Large intestine (tissue), 3 donors: ENCODE measurements at regions not wholly inside any gene's neighbourhood (a gene's known extent, or its start where the extent isn't known, plus 50 kb on each side); places are given as distances from the start of the nearest gene placed in this dataset.

Experiments used
- DNase-seq, 2 donors: peaks; one replicate each; pipeline versions ENCODE4 v3.0.0 to v3.0.0-alpha.2; 2013
- H3K27ac ChIP-seq: one replicate; pipeline ENCODE4 v1.5.1; 2013; ENCODE audit warnings: low read length
- H3K27me3 ChIP-seq: 2 replicates; pipeline ENCODE4 v1.6.1; 2013; ENCODE audit warnings: low read length; ENCODE audit not compliant: control insufficient read depth, insufficient read depth
- H3K36me3 ChIP-seq: 2 replicates; pipeline ENCODE4 v1.6.1; 2013; ENCODE audit warnings: low read length; ENCODE audit not compliant: control insufficient read depth, insufficient read depth
- H3K4me1 ChIP-seq: one replicate; pipeline ENCODE4 v1.6.1; 2013; ENCODE audit warnings: low read length; ENCODE audit not compliant: control insufficient read depth, insufficient read depth
- H3K4me3 ChIP-seq: one replicate; pipeline ENCODE4 v1.5.1; 2013; ENCODE audit warnings: low read length
- H3K9me3 ChIP-seq: one replicate; pipeline ENCODE4 v1.6.1; 2013; ENCODE audit warnings: mild to moderate bottlenecking, low read depth, low read length, moderate library complexity; ENCODE audit not compliant: control insufficient read depth
- WGBS: methylation state at CpG from one replicate; pipeline ENCODE4 v1.1.5; 2013; ENCODE audit warnings: low lambda C conversion rate; ENCODE audit not compliant: insufficient coverage; 5-methylcytosine and 5-hydroxymethylcytosine counted together

DNA sequence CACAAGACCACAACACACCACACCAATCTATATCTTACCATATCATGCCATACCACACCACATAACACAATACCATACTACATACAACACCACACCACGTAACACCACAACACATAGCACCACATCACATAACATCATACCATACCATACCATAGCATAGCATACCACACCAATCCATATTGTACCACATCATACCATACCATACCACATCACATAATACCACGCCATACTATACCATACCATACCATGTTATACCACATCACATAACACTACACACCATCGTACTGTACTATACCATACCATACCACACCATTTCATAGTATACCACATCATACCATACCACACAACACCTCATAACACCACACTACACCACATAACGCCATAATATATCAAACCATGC lies 335.2 kb upstream of the VWC2 start:
- no peaks in the 10 kb centered on the region for H3K36me3 ChIP-seq
- no peak for DNase-seq
- 88% methylated on average over 3 of the region's 4 CpGs for WGBS
- no peaks in the 10 kb centered on the region for H3K27me3 ChIP-seq
- no peaks in the 10 kb centered on the region for H3K4me1 ChIP-seq
- H3K27ac ChIP-seq: no peak overlapping the region
- no peak overlapping the region for H3K4me3 ChIP-seq
- H3K9me3 ChIP-seq: peaks cover 2% of the 10 kb centered on the region

- no peaks in the 10 kb centered on the region for H3K9me3 ChIP-seq
- no peak overlapping the region for H3K27ac ChIP-seq
- no peak for DNase-seq
- no CpG with 5 or more reads among the region's 2 CpGs for WGBS
- no peaks in the 10 kb centered on the region for H3K36me3 ChIP-seq
- H3K27me3 ChIP-seq: no peaks in the 10 kb centered on the region
- no peak overlapping the region for H3K4me3 ChIP-seq
- H3K4me1 ChIP-seq: no peaks in the 10 kb centered on the region
These were observed 329.9 kb upstream of the VWC2 start for GRCh38 chr7:49443515-49443914.

DNA sequence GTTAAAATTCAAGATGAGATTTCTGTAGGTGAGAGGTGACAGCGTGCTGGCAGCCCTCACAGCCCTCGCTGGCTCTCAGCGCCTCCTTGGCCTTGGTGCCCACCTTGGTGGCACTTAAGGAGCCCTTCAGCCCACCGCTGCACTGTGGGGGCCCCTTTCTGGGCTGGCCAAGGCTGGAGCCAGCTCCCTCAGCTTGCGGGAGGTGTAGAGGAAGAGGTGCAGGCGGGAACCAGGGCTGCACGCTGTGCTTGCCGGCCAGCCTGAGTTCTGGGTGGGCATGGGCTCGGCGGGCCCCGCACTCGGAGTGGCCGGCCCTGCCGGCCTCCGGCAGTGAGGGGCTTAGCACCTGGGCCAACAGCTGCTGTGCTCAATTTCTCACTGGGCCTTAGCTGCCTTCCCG lies 320.0 kb upstream of the VWC2 start:
- Histone ChIP-seq H3K36me3 (no peaks in the 10 kb centered on the region), H3K4me1 (no peaks in the 10 kb centered on the region), H3K27ac (no peak overlapping the region), H3K4me3 (no peak overlapping the region), H3K27me3 (no peaks in the 10 kb centered on the region), H3K9me3 (peaks cover 5% of the 10 kb centered on the region)
- WGBS: no CpG with 5 or more reads among the region's 16 CpGs
- DNase-seq: no peak

- WGBS: 100% methylated on average over 1 of the region's 1 CpG
These were observed 294.0 kb upstream of the VWC2 start for GRCh38 chr7:49479441-49479840.

DNA sequence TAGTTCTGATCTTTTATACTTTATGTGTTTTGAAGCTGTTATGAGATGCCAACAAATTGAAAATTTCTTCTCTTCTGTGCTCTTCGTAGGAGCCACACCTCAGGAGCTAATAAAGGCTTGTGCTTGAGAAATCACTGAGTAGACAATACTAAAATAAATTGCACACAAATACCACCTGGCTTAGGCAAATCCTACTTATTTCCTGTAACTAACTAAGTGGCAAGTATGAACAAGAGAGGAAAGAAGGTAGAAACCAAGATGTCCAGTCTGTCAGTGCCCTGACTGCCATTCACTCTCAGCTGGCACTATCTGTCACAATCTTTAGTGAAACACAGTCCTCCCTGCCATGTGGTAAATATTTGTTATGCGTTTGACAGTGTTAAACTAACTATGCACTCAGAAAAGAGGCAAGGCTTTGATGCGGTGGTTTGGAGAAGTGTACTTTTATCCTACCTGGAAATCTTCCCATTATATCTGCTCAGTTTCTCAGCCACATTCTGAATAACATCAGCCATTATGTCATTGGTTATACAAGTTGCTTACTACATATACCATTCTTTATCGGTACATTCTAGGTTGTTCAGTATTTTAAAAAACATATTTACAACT lies 293.4 kb upstream of the VWC2 start:
- peak in 1 of 2 donors; percentile 8 for DNase-seq
- H3K27ac ChIP-seq: no peak overlapping the region
- no peaks in the 10 kb centered on the region for H3K36me3 ChIP-seq
- H3K4me1 ChIP-seq: peaks cover 8% of the 10 kb centered on the region
- 14% methylated on average over 1 of the region's 4 CpGs for WGBS
- no peaks in the 10 kb centered on the region for H3K27me3 ChIP-seq
- no peak overlapping the region for H3K4me3 ChIP-seq
- no peaks in the 10 kb centered on the region for H3K9me3 ChIP-seq

More at GRCh38 chr7:49479441-49479840, 294.0 kb upstream of the VWC2 start:
- Histone ChIP-seq H3K27me3 (no peaks in the 10 kb centered on the region), H3K4me3 (no peak overlapping the region), H3K9me3 (no peaks in the 10 kb centered on the region), H3K4me1 (peaks cover 8% of the 10 kb centered on the region), H3K27ac (no peak overlapping the region), H3K36me3 (no peaks in the 10 kb centered on the region)
- DNase-seq: no peak

GRCh38 chr7:49481075-49481474 lies 292.4 kb upstream of the VWC2 start:
- Histone ChIP-seq H3K27me3 (no peaks in the 10 kb centered on the region), H3K36me3 (no peaks in the 10 kb centered on the region), H3K4me1 (peaks cover 8% of the 10 kb centered on the region), H3K9me3 (no peaks in the 10 kb centered on the region), H3K27ac (no peak overlapping the region), H3K4me3 (no peak overlapping the region)
- DNase-seq: peak in 1 of 2 donors; percentile 54
- WGBS: no CpG with 5 or more reads among the region's 1 CpG

DNA sequence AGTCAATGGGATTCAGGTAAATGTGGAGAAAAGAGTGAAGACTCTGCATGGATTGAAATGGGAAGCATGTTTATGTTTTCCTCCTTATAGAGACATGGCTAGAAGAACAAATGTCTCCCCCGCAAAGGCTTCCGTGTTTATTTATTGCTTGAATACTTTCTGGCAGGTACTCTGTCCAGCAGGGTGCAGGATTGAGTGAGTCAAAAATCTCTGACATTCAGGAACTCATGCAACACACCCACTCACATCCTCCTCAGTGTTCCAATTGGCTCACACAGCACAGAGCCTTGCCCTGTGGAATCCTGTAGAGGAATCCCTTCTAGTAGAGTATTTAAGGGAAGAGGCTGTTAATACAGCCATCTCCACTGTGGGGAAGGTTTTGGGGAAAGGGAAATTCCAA lies 290.3 kb upstream of the VWC2 start:
- H3K4me3 ChIP-seq: no peak overlapping the region
- H3K36me3 ChIP-seq: no peaks in the 10 kb centered on the region
- whole genome bisulfite sequencing: 38% methylated on average over 2 of the region's 2 CpGs
- H3K9me3 ChIP-seq: no peaks in the 10 kb centered on the region
- peaks cover 13% of the 10 kb centered on the region for H3K4me1 ChIP-seq
- no peaks in the 10 kb centered on the region for H3K27me3 ChIP-seq
- DNase-seq: no peak
- H3K27ac ChIP-seq: no peak overlapping the region

GRCh38 chr7:49486974-49487829 lies 286.2 kb upstream of the VWC2 start:
- Histone ChIP-seq H3K27me3 (no peaks in the 10 kb centered on the region), H3K4me1 (peaks cover 4% of the 10 kb centered on the region), H3K36me3 (no peaks in the 10 kb centered on the region), H3K4me3 (no peak overlapping the region), H3K27ac (no peak overlapping the region), H3K9me3 (no peaks in the 10 kb centered on the region)
- 11% methylated on average over 2 of the region's 5 CpGs for WGBS
- DNase-seq: peak; percentile 9 to 36

DNA sequence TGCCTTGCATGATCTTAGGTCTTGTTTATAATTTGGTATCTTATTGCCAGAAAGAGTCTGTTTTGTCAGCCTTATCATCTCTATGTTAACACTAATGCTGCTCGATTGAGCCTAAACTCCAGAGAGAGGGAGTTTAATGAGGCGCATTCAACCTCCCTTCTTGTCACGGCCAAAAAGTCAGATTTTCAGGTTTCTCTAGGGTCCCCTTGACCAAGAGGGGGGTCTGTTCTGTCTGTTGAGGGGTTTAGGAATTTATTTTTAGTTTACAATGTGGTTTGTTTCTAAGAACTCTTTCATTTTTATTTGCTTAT lies 285.7 kb upstream of the VWC2 start:
- no peak for DNase-seq
- Histone ChIP-seq H3K27me3 (no peaks in the 10 kb centered on the region), H3K4me3 (no peak overlapping the region), H3K27ac (no peak overlapping the region), H3K9me3 (no peaks in the 10 kb centered on the region), H3K4me1 (peaks cover 4% of the 10 kb centered on the region), H3K36me3 (no peaks in the 10 kb centered on the region)
- no CpG with 5 or more reads among the region's 3 CpGs for WGBS

DNA sequence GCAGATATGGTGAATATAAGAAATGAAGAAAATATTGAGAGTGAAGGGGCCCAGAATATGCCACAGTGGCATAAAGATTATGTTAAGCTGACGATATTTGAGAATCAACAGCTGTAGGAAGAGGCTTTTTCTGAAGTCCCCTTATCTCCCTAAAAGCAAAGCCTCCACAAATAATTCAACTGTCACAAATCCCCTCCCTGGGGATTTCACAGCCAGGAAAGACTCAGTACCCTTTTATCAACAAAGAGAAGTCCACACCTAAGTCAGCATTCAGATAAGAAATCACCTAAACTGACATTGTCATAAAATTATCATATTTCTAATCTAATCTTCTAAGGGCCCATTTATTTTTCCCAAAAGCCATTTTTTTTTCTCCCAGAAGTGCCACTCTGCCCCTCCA lies 284.9 kb upstream of the VWC2 start:
- H3K27ac ChIP-seq: no peak overlapping the region
- H3K27me3 ChIP-seq: no peaks in the 10 kb centered on the region
- peaks cover 4% of the 10 kb centered on the region for H3K4me1 ChIP-seq
- no peaks in the 10 kb centered on the region for H3K9me3 ChIP-seq
- no CpG with 5 or more reads among the region's 1 CpG for WGBS
- DNase-seq: no peak
- H3K4me3 ChIP-seq: no peak overlapping the region
- H3K36me3 ChIP-seq: no peaks in the 10 kb centered on the region

- Histone ChIP-seq H3K36me3 (no peaks in the 10 kb centered on the region), H3K27me3 (no peaks in the 10 kb centered on the region), H3K27ac (no peak overlapping the region), H3K9me3 (no peaks in the 10 kb centered on the region), H3K4me1 (no peaks in the 10 kb centered on the region), H3K4me3 (no peak overlapping the region)
- WGBS: 100% methylated on average over 2 of the region's 6 CpGs
- DNase-seq: no peak
These were observed 276.0 kb upstream of the VWC2 start for GRCh38 chr7:49497471-49497870.
